ENCODE measurements at regions not wholly inside any gene's neighbourhood (a gene's known extent, or its start where the extent isn't known, plus 50 kb on each side); places are given as distances from the start of the nearest gene placed in this dataset.

DNA sequence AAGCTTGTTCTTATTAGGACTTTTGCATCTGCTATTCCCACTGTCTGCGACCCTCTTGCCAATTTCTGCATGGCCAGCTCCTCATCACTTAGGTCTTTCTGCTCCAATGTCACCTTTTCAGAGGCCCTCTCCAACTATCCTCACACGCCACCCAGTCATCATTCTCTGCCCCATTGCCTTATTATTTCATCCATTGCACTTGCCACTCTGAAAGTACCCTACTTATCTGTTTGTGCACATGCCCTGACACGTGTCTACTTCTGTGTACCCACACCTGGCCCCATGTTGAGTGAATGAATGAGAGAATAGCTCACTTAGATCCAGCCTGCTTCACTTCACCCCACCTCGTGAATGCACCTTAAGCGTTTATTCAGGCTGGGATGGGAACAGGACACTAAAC, 218.7 kb upstream of the TBX3 start:
- H3K4me1 Mint-ChIP-seq = peaks cover 12% of the 10 kb centered on the region
- no peak overlapping the region for H3K27ac Mint-ChIP-seq
- no peak overlapping the region for H3K4me3 Mint-ChIP-seq
- TF ChIP-seq CTCF (IDR thresholded peaks at IDR 0.05) = no peak
- H3K36me3 Mint-ChIP-seq (ENCODE audit: low read depth) = no peaks in the 10 kb centered on the region
- DNase-seq = no peak
- H3K9me3 Mint-ChIP-seq = no peaks in the 10 kb centered on the region
- peaks cover 8% of the 10 kb centered on the region for H3K27me3 Mint-ChIP-seq (ENCODE audit: low read depth, poor library complexity)

- no peak overlapping the region for H3K4me3 Mint-ChIP-seq
- H3K4me1 Mint-ChIP-seq = peaks cover 17% of the 10 kb centered on the region
- H3K36me3 Mint-ChIP-seq (ENCODE audit: low read depth) = no peaks in the 10 kb centered on the region
- no peaks in the 10 kb centered on the region for H3K9me3 Mint-ChIP-seq
- no peak for DNase-seq
- TF ChIP-seq CTCF (IDR thresholded peaks at IDR 0.05) = no peak
- no peak overlapping the region for H3K27ac Mint-ChIP-seq
- peaks cover 4% of the 10 kb centered on the region for H3K27me3 Mint-ChIP-seq (ENCODE audit: low read depth, poor library complexity)
These were observed 217.3 kb upstream of the TBX3 start for GRCh38 chr12:114901316-114901715.

GRCh38 chr12:114898159-114898558, 214.2 kb upstream of the TBX3 start:
- Mint-ChIP-seq H3K9me3 (no peaks in the 10 kb centered on the region), H3K36me3 (ENCODE audit: low read depth) (no peaks in the 10 kb centered on the region), H3K4me3 (no peak overlapping the region), H3K4me1 (peaks cover 41% of the 10 kb centered on the region), H3K27ac (no peak overlapping the region), H3K27me3 (ENCODE audit: low read depth, poor library complexity) (peaks cover 4% of the 10 kb centered on the region)
- TF ChIP-seq CTCF (IDR thresholded peaks at IDR 0.05) = no peak
- DNase-seq = no peak

GRCh38 chr12:114895827-114896226, 211.9 kb upstream of the TBX3 start:
- TF ChIP-seq CTCF (IDR thresholded peaks at IDR 0.05) = no peak
- Mint-ChIP-seq H3K4me3 (no peak overlapping the region), H3K27me3 (ENCODE audit: low read depth, poor library complexity) (peaks cover 9% of the 10 kb centered on the region), H3K27ac (peak overlapping the region; percentile 68), H3K4me1 (peaks cover 35% of the 10 kb centered on the region), H3K9me3 (no peaks in the 10 kb centered on the region), H3K36me3 (ENCODE audit: low read depth) (no peaks in the 10 kb centered on the region)
- no peak for DNase-seq

- no peak for DNase-seq
- no peak overlapping the region for H3K4me3 Mint-ChIP-seq
- H3K4me1 Mint-ChIP-seq = peaks cover 32% of the 10 kb centered on the region
- no peaks in the 10 kb centered on the region for H3K36me3 Mint-ChIP-seq (ENCODE audit: low read depth)
- peaks cover 9% of the 10 kb centered on the region for H3K27me3 Mint-ChIP-seq (ENCODE audit: low read depth, poor library complexity)
- H3K9me3 Mint-ChIP-seq = no peaks in the 10 kb centered on the region
- TF ChIP-seq CTCF (IDR thresholded peaks at IDR 0.05) = no peak
- no peak overlapping the region for H3K27ac Mint-ChIP-seq
These were observed 211.1 kb upstream of the TBX3 start for GRCh38 chr12:114895081-114895480.

DNA sequence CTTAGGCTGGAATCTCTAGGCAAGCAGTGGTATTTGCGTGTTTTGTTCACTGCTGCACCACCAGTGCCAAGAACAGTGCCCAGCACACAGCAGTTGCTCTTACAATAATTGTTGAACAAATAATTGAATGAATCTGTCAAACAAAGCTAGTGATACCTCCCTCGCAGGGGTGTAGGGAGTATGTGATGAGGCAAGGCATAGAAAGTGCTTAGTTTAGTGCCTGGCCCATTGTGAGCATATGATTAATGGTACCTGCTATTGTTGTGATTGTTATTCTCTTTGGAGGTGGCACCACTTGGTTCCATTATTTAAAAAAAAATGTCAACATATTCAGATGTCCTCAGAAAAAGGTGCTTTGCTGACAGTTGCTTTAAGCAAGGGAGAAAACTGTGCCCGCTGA, 210.1 kb upstream of the TBX3 start:
- TF ChIP-seq CTCF (IDR thresholded peaks at IDR 0.05) = no peak
- Mint-ChIP-seq H3K27me3 (ENCODE audit: low read depth, poor library complexity) (peaks cover 5% of the 10 kb centered on the region), H3K27ac (no peak overlapping the region), H3K36me3 (ENCODE audit: low read depth) (no peaks in the 10 kb centered on the region), H3K4me1 (peaks cover 29% of the 10 kb centered on the region), H3K4me3 (no peak overlapping the region), H3K9me3 (no peaks in the 10 kb centered on the region)
- DNase-seq = no peak

Measured in nephron progenitor cell (in vitro differentiated cells).